GM12892 (cell line): ENCODE measurements at regions not wholly inside any gene's neighbourhood (a gene's known extent, or its start where the extent isn't known, plus 50 kb on each side); places are given as distances from the start of the nearest gene placed in this dataset.

Source experiments
- POLR2A ChIP-seq: IDR thresholded peaks from 2 replicates; pipeline ENCODE4 v1.6.1; 2011; ENCODE audit warnings: low read depth, low read length, control low read depth
- POLR2AphosphoS5 ChIP-seq: IDR thresholded peaks from 2 replicates; pipeline ENCODE4 v1.6.1; 2011; ENCODE audit warnings: low read depth, low read length, control low read depth
- TAF1 ChIP-seq: IDR thresholded peaks from 2 replicates; pipeline ENCODE4 v1.6.1; 2011; ENCODE audit warnings: low read depth, mild to moderate bottlenecking, control low read depth, low read length, borderline replicate concordance

DNA sequence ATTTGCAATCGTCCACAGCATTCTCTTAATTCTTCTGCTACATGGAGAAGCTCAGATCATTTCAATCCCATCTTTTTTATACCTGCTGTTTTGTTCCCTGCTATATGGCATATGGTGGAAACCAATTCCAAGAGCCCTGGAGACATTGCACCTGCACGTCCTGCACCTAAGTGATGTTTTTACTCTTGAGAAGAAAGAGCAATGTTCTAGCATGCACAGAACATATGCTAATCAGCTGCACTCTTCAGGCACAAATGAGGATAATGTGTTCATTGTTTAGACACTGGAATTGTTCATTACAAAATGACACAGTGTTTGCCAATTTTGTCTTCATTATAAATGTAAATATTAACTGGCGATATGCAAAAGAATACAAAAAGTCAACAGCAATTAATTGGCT is 935.8 kb downstream of the TLE4 start:
- TF ChIP-seq POLR2A (no peak), TAF1 (no peak), POLR2AphosphoS5 (no peak)
